ENCODE measurements at regions not wholly inside any gene's neighbourhood (a gene's known extent, or its start where the extent isn't known, plus 50 kb on each side); places are given as distances from the start of the nearest gene placed in this dataset.
"Not testable (repeated sequence)": the region's sequence is repeated elsewhere in the genome, so short reads cannot be mapped to it uniquely, and the experiment has no call there.

- DNase-seq (ENCODE audit: low read depth in 2 of 2) = no peak
These were observed 248.1 kb downstream of the KIF20B start for GRCh38 chr10:89949496-89949895.

- no peak for DNase-seq (ENCODE audit: low read depth in 2 of 2)
These were observed 250.9 kb downstream of the KIF20B start for GRCh38 chr10:89952325-89952724.

- DNase-seq (ENCODE audit: low read depth in 2 of 2) = no peak
These were observed 251.4 kb downstream of the KIF20B start for GRCh38 chr10:89952751-89953150.

DNA sequence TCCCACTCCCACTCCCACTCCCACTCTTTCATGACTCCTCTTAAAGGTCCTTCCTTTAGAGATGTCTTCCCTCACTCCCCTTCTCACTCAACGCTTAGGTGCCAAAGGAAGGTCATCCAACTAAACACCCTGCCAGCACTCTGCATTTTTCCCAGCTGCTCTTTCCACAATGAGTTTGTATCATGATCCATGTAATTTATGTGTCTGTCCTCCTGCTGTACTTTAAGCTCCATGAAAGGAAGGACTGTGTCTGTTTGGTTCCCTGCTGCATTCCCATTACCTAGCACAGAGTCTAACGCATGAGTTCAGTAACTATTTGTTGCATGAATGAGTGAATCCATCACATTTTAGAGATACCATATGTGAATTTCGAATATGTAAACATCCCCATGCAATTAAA lies 252.7 kb downstream of the KIF20B start:
- DNase-seq (ENCODE audit: low read depth in 2 of 2) = no peak

DNA sequence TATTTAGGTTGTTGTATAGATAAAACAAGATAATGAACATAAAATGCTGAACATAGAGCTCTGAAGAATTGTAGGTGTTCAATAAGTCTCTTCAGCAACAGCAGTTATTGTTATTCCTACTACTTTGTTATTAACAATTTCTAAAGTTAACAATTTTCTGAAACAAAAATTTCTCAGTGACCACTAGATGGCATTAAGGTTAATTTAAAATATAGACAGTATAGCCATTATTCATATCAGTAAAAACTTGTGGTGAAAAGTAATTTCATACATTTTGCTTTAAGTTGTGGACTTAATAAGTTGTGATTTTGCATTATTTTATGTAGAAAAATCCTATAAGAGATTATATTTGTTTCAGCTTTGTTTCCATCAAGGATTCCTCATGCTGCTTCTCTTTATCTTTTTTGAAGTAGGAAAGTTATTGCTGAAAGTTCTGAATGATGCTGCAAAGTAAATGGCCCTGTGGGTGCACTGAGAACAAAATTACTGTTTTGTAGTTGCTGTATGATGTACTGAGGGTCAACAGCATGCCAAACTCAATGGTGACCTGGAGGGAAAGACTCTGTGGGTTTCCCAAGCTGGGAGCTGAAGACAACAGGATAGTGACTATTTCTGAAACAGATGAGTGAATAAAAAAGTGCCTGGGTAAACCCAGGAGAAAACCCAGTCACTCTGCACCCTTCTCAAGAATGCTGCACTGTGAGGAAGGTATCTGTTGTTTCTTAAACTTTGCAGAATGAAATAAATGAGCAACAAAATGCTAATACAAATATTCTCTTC lies 253.6 kb downstream of the KIF20B start:
- no peak for DNase-seq (ENCODE audit: low read depth in 2 of 2)

GRCh38 chr10:89959433-89960110 lies 258.2 kb downstream of the KIF20B start:
- no peak for DNase-seq (ENCODE audit: low read depth in 2 of 2)

GRCh38 chr10:89963451-89964102 lies 262.2 kb downstream of the KIF20B start:
- DNase-seq (ENCODE audit: low read depth in 2 of 2) = no peak

GRCh38 chr10:89966211-89966610 lies 264.8 kb downstream of the KIF20B start:
- DNase-seq (ENCODE audit: low read depth in 2 of 2) = no peak

DNA sequence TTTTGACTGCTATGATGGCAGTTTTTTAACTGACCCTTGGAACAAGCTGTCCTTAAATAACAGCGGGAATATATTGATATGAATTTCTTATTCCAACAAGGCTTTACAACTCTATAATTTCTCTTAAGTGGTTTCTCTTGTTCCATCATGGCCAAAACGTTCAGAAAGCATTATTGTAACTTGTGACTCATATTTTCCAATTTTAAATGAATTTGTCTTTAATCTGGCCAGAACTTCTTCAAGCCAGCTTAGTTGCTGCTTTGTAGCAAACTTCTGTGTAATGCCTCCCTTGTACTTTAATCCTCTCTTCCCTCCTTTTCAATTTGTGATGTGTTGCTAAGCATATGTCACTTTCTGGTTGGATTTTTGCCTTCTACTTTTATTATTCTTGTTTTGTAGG lies 271.9 kb downstream of the KIF20B start:
- DNase-seq (ENCODE audit: low read depth in 2 of 2) = no peak

- no peak for DNase-seq (ENCODE audit: low read depth in 2 of 2)
These were observed 273.7 kb downstream of the KIF20B start for GRCh38 chr10:89975071-89975470.

DNA sequence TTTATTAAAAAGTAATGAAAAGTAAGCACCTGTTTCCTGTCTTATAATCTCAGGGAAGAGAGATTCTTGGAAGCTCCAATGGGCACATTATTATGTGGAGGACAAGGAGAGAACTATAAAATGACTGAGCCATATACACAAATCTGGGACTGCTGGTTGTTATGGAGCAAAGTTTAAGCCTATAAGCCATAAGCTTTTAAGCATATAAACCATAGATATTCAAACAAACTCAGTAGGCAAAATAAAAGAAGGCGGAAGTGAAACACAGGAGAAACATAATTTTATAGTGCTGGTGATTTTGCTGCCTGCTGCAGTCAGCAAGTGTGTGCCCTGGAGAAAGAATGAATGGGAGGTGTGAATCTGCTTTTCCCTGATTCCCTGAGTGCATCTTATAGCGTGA lies 274.4 kb downstream of the KIF20B start:
- no peak for DNase-seq (ENCODE audit: low read depth in 2 of 2)

GRCh38 chr10:89978081-89978480 lies 276.7 kb downstream of the KIF20B start:
- no peak for DNase-seq (ENCODE audit: low read depth in 2 of 2)

DNA sequence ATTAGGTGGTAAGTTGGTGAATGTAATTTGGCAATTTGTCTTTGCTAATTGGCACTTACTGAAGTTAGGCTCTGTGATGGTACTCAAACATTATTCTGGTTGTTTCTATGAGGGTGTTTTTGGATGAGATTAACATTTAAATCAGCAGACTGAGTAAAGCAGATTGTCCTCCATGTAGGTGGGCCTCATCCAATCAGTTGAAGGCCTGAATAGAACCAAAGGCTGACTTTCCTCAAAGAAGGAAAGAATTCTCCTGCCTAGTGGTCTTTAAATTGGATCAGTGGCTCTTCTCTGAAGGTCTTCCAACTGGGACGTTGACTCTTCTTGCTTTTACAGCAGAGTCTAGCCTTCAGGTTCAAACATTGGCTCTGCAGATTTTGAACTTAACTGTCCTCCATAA lies 278.3 kb downstream of the KIF20B start:
- DNase-seq (ENCODE audit: low read depth in 2 of 2) = no peak

DNA sequence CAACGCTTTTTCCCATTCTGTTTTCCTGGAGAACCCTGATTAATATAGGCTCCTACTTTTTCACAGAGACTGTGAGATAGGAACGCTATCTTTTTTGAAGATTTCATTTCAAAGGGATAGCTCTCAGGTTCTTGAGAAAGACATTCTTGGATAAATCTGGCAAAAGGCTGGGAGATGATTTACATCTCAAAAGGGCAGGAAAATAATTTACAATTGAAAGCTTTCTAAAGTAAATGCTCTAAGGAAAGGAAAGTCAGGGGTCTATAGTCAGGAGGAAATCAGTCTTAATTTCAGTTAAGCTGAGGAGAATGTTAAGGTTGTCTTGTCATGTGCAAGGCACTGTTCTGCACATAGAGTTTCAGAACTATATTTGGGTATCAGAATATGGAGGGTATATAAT lies 278.8 kb downstream of the KIF20B start:
- DNase-seq (ENCODE audit: low read depth in 2 of 2) = no peak

- no peak for DNase-seq (ENCODE audit: low read depth in 2 of 2)
These were observed 280.5 kb downstream of the KIF20B start for GRCh38 chr10:89981891-89982290.

GRCh38 chr10:89985446-89985845 lies 284.1 kb downstream of the KIF20B start:
- no peak for DNase-seq (ENCODE audit: low read depth in 2 of 2)

- DNase-seq (ENCODE audit: low read depth in 2 of 2) = not testable (repeated sequence)
These were observed 287.0 kb downstream of the KIF20B start for GRCh38 chr10:89988361-89988760.

DNA sequence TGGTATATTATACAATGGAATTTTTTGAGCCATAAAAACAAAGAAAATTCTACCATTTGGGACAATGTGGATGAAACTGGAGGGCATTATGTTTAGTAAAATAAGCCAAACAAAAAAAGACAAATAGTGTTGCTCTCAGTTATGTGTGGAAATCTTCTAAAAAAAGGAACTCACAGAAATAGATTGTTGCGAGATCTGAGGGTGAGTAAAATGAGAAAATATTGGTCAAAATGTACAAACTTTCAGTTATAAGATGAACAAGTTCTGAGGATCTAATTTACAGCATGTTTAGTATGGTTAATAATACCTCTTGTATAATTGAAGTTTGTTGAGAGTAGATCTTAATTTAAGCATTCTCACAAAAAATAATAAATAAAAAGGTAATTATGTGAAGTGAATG lies 291.2 kb downstream of the KIF20B start:
- no peak for DNase-seq (ENCODE audit: low read depth in 2 of 2)

GRCh38 chr10:90007226-90007625 lies 305.8 kb downstream of the KIF20B start:
- no peak for DNase-seq (ENCODE audit: low read depth in 2 of 2)

DNA sequence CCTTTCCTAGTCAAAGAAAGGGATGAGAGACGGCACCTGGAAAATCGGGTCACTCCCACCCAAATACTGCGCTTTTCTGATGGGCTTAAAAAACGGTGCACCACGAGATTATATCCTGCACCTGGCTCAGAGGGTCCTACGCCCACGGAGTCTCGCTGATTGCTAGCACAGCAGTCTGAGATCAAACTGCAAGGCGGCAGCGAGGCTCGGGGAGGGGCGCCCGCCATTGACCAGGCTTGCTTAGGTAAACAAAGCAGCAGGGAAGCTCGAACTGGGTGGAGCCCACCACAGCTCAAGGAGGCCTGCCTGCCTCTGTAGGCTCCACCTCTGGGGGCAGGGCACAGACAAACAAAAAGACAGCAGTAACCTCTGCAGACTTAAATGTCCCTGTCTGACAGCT lies 309.9 kb downstream of the KIF20B start:
- not testable (repeated sequence) for DNase-seq (ENCODE audit: low read depth in 2 of 2)

GRCh38 chr10:90018819-90019218 lies 317.4 kb downstream of the KIF20B start:
- no peak for DNase-seq (ENCODE audit: low read depth in 2 of 2)

- no peak for DNase-seq (ENCODE audit: low read depth in 2 of 2)
These were observed 319.1 kb downstream of the KIF20B start for GRCh38 chr10:90020506-90020905.

DNA sequence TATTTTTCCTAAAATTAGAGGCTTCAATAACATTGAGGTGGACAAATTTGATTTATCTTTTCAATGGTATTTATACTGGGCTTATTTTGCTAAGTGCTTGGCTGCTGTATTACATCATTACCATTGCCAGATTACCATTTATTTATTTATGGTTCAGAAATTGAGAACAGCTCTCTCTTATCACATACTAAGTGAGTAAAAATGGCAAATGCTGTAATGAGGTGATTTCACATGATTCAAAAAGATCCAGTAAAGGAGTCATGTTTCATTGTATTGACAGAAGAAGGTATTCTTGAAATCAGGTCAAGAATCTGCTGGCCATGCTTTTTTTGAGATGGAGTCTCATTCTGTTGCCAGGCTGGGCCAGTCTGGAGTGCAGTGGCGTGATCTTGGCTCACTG lies 322.6 kb downstream of the KIF20B start:
- no peak for DNase-seq (ENCODE audit: low read depth in 2 of 2)
